OCI-LY1 (cell line): ENCODE measurements at regions not wholly inside any gene's neighbourhood (a gene's known extent, or its start where the extent isn't known, plus 50 kb on each side); places are given as distances from the start of the nearest gene placed in this dataset.

Experiments
- H2AFZ ChIP-seq: fragments of 200-600 bp; sonication (generic), shearing (Covaris generic); 2 replicates; pipeline ENCODE4 v1.6.0; 2014; ENCODE audit warnings: antibody characterized with exemption, mild to moderate bottlenecking, low read length
- H3F3A ChIP-seq: fragments of 200-600 bp; sonication (generic), shearing (Covaris generic); 2 replicates; pipeline ENCODE4 v1.6.0; 2014; ENCODE audit warnings: mild to moderate bottlenecking, antibody characterized with exemption, low read length, moderate library complexity; ENCODE audit not compliant: insufficient read depth
- H3K27ac ChIP-seq: fragments of 200-600 bp; sonication (generic); 2 replicates; pipeline ENCODE4 v1.5.1; 2014; ENCODE audit warnings: low read length, mixed run types, mild to moderate bottlenecking, low read depth; ENCODE audit not compliant: poor library complexity, severe bottlenecking
- H3K27me3 ChIP-seq: fragments of 200-600 bp; sonication (generic); 2 replicates; pipeline ENCODE4 v1.6.0; 2014; ENCODE audit warnings: antibody characterized with exemption, mild to moderate bottlenecking, low read length, moderate library complexity; ENCODE audit not compliant: insufficient read depth
- H3K36me3 ChIP-seq: fragments of 200-600 bp; sonication (generic); 2 replicates; pipeline ENCODE4 v1.6.1; 2014; ENCODE audit warnings: mild to moderate bottlenecking, antibody characterized with exemption, low read length, moderate library complexity, mixed read lengths; ENCODE audit not compliant: insufficient read depth
- H3K4me1 ChIP-seq: fragments of 200-600 bp; sonication (generic); 2 replicates; pipeline ENCODE4 v1.5.1; 2014; ENCODE audit warnings: mild to moderate bottlenecking, low read length, moderate library complexity; ENCODE audit not compliant: insufficient read depth, severe bottlenecking
- H3K4me2 ChIP-seq: fragments of 200-600 bp; sonication (generic), shearing (Covaris generic); 2 replicates; pipeline ENCODE4 v1.6.1; 2014; ENCODE audit warnings: low read length
- H3K4me3 ChIP-seq: fragments of 200-600 bp; sonication (generic); 2 replicates; pipeline ENCODE4 v1.5.1; 2014; ENCODE audit warnings: low read length, low read depth, mild to moderate bottlenecking, mixed read lengths; ENCODE audit not compliant: poor library complexity, severe bottlenecking
- H3K79me2 ChIP-seq: fragments of 200-600 bp; shearing (Covaris generic); 2 replicates; pipeline ENCODE4 v1.6.1; 2016; ENCODE audit warnings: mixed run types, low read length, mixed read lengths; ENCODE audit not compliant: insufficient read depth
- H3K9ac ChIP-seq: fragments of 200-600 bp; sonication (generic), shearing (Covaris generic); 2 replicates; pipeline ENCODE4 v1.6.1; 2014; ENCODE audit warnings: mild to moderate bottlenecking, low read length, mixed read lengths
- H3K9me2 ChIP-seq: fragments of 200-600 bp; sonication (generic), shearing (Covaris generic); 2 replicates; pipeline ENCODE4 v1.6.1; 2014; ENCODE audit warnings: low read depth, mild to moderate bottlenecking, low read length, mixed read lengths
- H3K9me3 ChIP-seq: fragments of 200-600 bp; shearing (Covaris generic); 2 replicates; pipeline ENCODE4 v1.6.1; 2014; ENCODE audit warnings: low read length, mixed read lengths
- H4K20me1 ChIP-seq: fragments of 200-600 bp; sonication (generic), shearing (Covaris generic); 2 replicates; pipeline ENCODE4 v1.6.0; 2016; ENCODE audit warnings: mild to moderate bottlenecking, low read length; ENCODE audit not compliant: insufficient read depth
- EZH2 ChIP-seq: fragments of 200-600 bp; sonication (generic), shearing (Covaris generic); IDR thresholded peaks from 2 replicates; pipeline ENCODE4 v1.8.0; 2017; ENCODE audit warnings: borderline replicate concordance, mixed run types, mild to moderate bottlenecking, antibody characterized with exemption, low read length, moderate library complexity, mixed read lengths
- TF ChIP-seq, protein P1 (sequence below): fragments of 200-600 bp; sonication (generic), shearing (Covaris generic); IDR thresholded peaks from 2 replicates; pipeline ENCODE4 v1.5.1; 2017; ENCODE audit warnings: mild to moderate bottlenecking, antibody characterized with exemption, low read length, moderate library complexity, mixed read lengths

DNA sequence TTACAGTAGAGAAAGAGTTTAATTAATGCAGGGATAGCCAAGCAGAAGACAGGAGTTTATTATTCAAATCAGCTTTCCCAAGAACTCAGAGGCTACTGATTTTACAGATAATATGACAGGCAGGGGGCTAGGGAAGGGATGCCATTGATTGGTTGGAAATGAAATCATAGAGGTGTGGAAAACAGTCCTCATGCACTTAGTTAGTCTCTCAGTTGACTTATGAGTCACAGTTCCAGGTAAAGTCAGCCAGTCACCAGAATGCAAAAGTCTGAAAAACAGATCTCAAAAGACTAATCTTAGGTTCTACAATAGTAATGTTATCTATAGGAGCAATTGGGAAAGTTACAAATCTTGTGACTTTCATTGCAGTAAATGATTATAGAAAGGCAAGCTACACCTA lies 676.4 kb upstream of the CHAC2 start:
- Histone ChIP-seq H3K27me3 (no peaks in the 10 kb centered on the region), H3K27ac (no peak overlapping the region), H3K4me2 (no peak overlapping the region), H3K79me2 (no peaks in the 10 kb centered on the region), H3K9ac (no peak overlapping the region), H3K4me3 (no peak overlapping the region), H3K9me3 (no peaks in the 10 kb centered on the region), H2AFZ (no peak overlapping the region), H3K9me2 (no peaks in the 10 kb centered on the region), H4K20me1 (no peaks in the 10 kb centered on the region), H3K4me1 (no peaks in the 10 kb centered on the region), H3K36me3 (no peaks in the 10 kb centered on the region), H3F3A (no peaks in the 10 kb centered on the region)
- TF ChIP-seq, protein P1, sequence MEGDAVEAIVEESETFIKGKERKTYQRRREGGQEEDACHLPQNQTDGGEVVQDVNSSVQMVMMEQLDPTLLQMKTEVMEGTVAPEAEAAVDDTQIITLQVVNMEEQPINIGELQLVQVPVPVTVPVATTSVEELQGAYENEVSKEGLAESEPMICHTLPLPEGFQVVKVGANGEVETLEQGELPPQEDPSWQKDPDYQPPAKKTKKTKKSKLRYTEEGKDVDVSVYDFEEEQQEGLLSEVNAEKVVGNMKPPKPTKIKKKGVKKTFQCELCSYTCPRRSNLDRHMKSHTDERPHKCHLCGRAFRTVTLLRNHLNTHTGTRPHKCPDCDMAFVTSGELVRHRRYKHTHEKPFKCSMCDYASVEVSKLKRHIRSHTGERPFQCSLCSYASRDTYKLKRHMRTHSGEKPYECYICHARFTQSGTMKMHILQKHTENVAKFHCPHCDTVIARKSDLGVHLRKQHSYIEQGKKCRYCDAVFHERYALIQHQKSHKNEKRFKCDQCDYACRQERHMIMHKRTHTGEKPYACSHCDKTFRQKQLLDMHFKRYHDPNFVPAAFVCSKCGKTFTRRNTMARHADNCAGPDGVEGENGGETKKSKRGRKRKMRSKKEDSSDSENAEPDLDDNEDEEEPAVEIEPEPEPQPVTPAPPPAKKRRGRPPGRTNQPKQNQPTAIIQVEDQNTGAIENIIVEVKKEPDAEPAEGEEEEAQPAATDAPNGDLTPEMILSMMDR: no peak
- TF ChIP-seq EZH2: no peak

GRCh38 chr2:53087874-53088461 lies 679.6 kb upstream of the CHAC2 start:
- H3K4me1 ChIP-seq: no peaks in the 10 kb centered on the region
- no peak overlapping the region for H2AFZ ChIP-seq

DNA sequence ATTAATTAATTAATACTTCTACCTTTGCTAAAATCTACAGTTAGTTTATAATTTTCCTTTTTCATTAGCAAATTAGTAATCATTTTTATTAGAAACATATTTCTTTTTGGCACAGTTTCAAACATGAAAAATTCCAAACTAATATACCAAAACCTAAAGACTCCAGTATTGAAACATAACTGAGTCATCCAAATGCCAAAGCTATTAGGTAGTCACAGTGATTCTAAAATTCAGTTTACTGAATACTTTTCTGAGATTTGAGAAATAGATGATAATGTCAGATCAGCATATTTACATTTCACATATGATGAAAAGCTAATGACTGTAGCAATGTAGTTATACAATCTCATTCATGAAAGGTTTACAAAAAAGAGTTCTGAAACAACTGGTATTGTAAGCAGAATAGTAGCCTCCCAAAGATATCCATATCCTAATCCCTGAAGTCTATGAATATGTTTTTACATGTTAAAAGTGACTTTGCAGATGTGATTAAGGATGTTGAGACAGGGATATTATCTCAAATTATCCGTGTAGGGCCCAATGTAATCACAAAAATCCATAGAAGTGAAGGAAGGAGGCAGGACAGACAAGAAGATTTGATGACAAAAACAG lies 680.2 kb upstream of the CHAC2 start:
- Histone ChIP-seq H3K79me2 (no peaks in the 10 kb centered on the region), H3K27me3 (no peaks in the 10 kb centered on the region), H3K4me1 (no peaks in the 10 kb centered on the region), H3K4me3 (no peak overlapping the region), H3K27ac (no peak overlapping the region), H2AFZ (no peak overlapping the region), H3K36me3 (no peaks in the 10 kb centered on the region), H3K9ac (no peak overlapping the region), H3F3A (no peaks in the 10 kb centered on the region), H3K4me2 (no peak overlapping the region), H3K9me2 (no peaks in the 10 kb centered on the region), H4K20me1 (no peaks in the 10 kb centered on the region), H3K9me3 (no peaks in the 10 kb centered on the region)
- TF ChIP-seq, protein P1: no peak
- TF ChIP-seq EZH2: no peak

More at GRCh38 chr2:53087874-53088461, 679.6 kb upstream of the CHAC2 start:
- Histone ChIP-seq H3K79me2 (no peaks in the 10 kb centered on the region), H3K9me3 (no peaks in the 10 kb centered on the region), H3K4me3 (no peak overlapping the region), H3K27ac (no peak overlapping the region), H3K36me3 (no peaks in the 10 kb centered on the region), H3K27me3 (no peaks in the 10 kb centered on the region), H4K20me1 (no peaks in the 10 kb centered on the region), H3K9me2 (no peaks in the 10 kb centered on the region), H3K4me2 (no peak overlapping the region), H3F3A (no peaks in the 10 kb centered on the region), H3K9ac (no peak overlapping the region)
- TF ChIP-seq EZH2: no peak
- TF ChIP-seq, protein P1: no peak
